Panc1 (cell line): ENCODE measurements at regions not wholly inside any gene's neighbourhood (a gene's known extent, or its start where the extent isn't known, plus 50 kb on each side); places are given as distances from the start of the nearest gene placed in this dataset.

Source experiments
- ATAC-seq: fragments of 200-7000 bp; cut with Tn5 transposase; 2 replicates; pipeline ENCODE4 v1.9.1; 2020; ENCODE audit warnings: mild to moderate bottlenecking, moderate library complexity
- BruUV-seq: library from RNA; stranded (reverse); fragments of 400-500 nt; replicated peaks from 2 replicates; lab custom pipeline; 2021; lab: Mats Ljungman, UMichigan
- CTCF ChIA-PET: fragments of 300-600 bp; sonication (Branson Sonifier 250); formaldehyde crosslinking; loops from one replicate; lab custom pipeline; 2022; ENCODE audit warnings: antibody characterized with exemption; lab: Charles Lee
- POLR2A ChIA-PET: fragments of 300-600 bp; sonication (Branson Sonifier 250); formaldehyde crosslinking; loops from one replicate; lab custom pipeline; 2022; ENCODE audit warnings: antibody characterized with exemption; lab: Charles Lee
- DNase-seq: peaks from one replicate; pipeline ENCODE4 v3.0.0-alpha.2; 2010; ENCODE audit warnings: low read depth, low spot score
- H3K27ac ChIP-seq: 2 replicates; pipeline ENCODE4 v1.5.1; 2011; ENCODE audit warnings: mild to moderate bottlenecking, low read length, inconsistent platforms
- H3K27me3 ChIP-seq: fragments of 200-500 bp; sonication (Bioruptor generic); 2 replicates; pipeline ENCODE4 v1.6.0; 2014; ENCODE audit warnings: low read length, inconsistent platforms; ENCODE audit not compliant: control insufficient read depth, insufficient read depth
- H3K36me3 ChIP-seq: fragments of 200-500 bp; sonication (Bioruptor generic); 2 replicates; pipeline ENCODE4 v1.5.1; 2014; ENCODE audit warnings: inconsistent platforms, mild to moderate bottlenecking, low read length, moderate library complexity; ENCODE audit not compliant: control insufficient read depth, insufficient read depth
- H3K4me1 ChIP-seq: 2 replicates; pipeline ENCODE4 v1.5.1; 2011; ENCODE audit warnings: inconsistent platforms, mild to moderate bottlenecking, low read length, moderate library complexity; ENCODE audit not compliant: control insufficient read depth, insufficient read depth
- H3K4me3 ChIP-seq, 2 experiments: 2 replicates each; pipeline ENCODE4 v1.5.1; 2011 to 2012; ENCODE audit warnings: low read depth in 2 of 2, low read length in 2 of 2, mild to moderate bottlenecking in 2 of 2, inconsistent platforms in 1 of 2, moderate library complexity in 1 of 2
- H3K9me3 ChIP-seq: fragments of 200-500 bp; sonication (Bioruptor generic); 2 replicates; pipeline ENCODE4 v1.5.1; 2014; ENCODE audit warnings: low read depth, mild to moderate bottlenecking, inconsistent platforms, low read length, moderate library complexity; ENCODE audit not compliant: control insufficient read depth, insufficient read depth
- CTCF ChIP-seq: fragments of 450-650 bp; IDR thresholded peaks from 2 replicates; pipeline ENCODE4 v1.5.1; 2017; ENCODE audit warnings: mild to moderate bottlenecking
- POLR2AphosphoS5 ChIP-seq: IDR thresholded peaks from 2 replicates; pipeline ENCODE4 v1.6.1; 2012; ENCODE audit warnings: mild to moderate bottlenecking, low read depth, low read length, moderate library complexity
- REST ChIP-seq, 2 experiments: IDR thresholded peaks; 2 replicates each; pipeline ENCODE4 v1.6.1; 2011 to 2012; ENCODE audit warnings: low read depth in 2 of 2, control low read depth in 1 of 2, low read length in 1 of 2, mild to moderate bottlenecking in 1 of 2, moderate library complexity in 1 of 2; ENCODE audit not compliant: insufficient read depth in 1 of 2
- SIN3A ChIP-seq: IDR thresholded peaks from 2 replicates; pipeline ENCODE4 v1.6.1; 2012; ENCODE audit warnings: low read depth, mild to moderate bottlenecking, low read length, moderate library complexity, borderline replicate concordance; ENCODE audit not compliant: insufficient read depth
- TCF7L2 ChIP-seq: IDR thresholded peaks from 2 replicates; pipeline ENCODE4 v1.6.1; 2011; ENCODE audit warnings: mild to moderate bottlenecking, low read depth, low read length, inconsistent platforms
- in situ Hi-C: cut with HindIII; loops from 2 replicates; pipeline ENCODE4 v1.10.0; 2016; ENCODE audit warnings: low sequenced_read_pairs, low pct_unique_long_range_greater_than_20kb
- intact Hi-C: fragments of 100-400 bp; cut with micrococcal nuclease; formaldehyde crosslinking; loops from one replicate; pipeline ENCODE4 v1.10.0; 2022; ENCODE audit not compliant: unreplicated experiment

DNA sequence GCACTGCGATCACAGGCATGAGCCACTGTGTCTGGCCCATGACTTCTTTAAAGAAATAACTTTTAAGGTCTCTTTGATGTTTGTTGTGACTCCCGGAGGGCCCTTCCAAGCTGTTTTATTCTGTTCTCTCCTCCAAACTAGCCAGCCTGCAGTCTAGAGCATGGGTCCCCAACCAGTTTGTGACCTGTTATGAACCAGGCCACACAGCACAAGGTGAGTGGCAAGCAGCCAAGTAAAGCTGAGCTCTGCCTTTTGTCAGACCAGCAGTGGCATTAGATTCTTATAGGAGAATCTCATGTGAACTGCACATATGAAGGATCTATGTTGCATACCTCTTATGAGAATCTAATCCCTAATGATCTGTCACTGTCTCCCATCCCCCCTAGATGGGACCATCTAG is 223.9 kb upstream of the RGPD4 start:
- TF ChIP-seq REST (IDR thresholded peaks at IDR 0.05; ENCODE audit: insufficient read depth in 1 of 2, low read depth in 2 of 2, low read length in 1 of 2) (no peak), POLR2AphosphoS5 (no peak), TCF7L2 (no peak), SIN3A (no peak), CTCF (no peak)
- intact Hi-C loops, result no loop called here
- ATAC-seq, result no peak
- H3K4me1 ChIP-seq, result no peaks in the 10 kb centered on the region
- no peak overlapping the region for H3K27ac ChIP-seq
- H3K4me3 ChIP-seq, result no peak overlapping the region
- no TSS peak for BruUV-seq
- in situ Hi-C loops, result no loop called here
- no peaks in the 10 kb centered on the region for H3K36me3 ChIP-seq
- POLR2A ChIA-PET, result interaction anchor here (0.6 to 0.7 kb wide), 2 partner anchors 217 to 1437 kb away, joined by 3 to 5 read pairs; no protein-coding TSS in a partner anchor
- H3K27me3 ChIP-seq, result no peaks in the 10 kb centered on the region
- no peak for DNase-seq
- no peaks in the 10 kb centered on the region for H3K9me3 ChIP-seq
- CTCF ChIA-PET, result no interaction called here

GRCh38 chr2:107607054-107607453 is 219.6 kb upstream of the RGPD4 start:
- no TSS peak for BruUV-seq
- Histone ChIP-seq H3K27me3 (no peaks in the 10 kb centered on the region), H3K36me3 (no peaks in the 10 kb centered on the region), H3K4me3 (no peak overlapping the region), H3K27ac (no peak overlapping the region), H3K9me3 (no peaks in the 10 kb centered on the region), H3K4me1 (no peaks in the 10 kb centered on the region)
- ChIA-PET POLR2A (no interaction called here), CTCF (no interaction called here)
- DNase-seq (no peak), ATAC-seq (no peak)
- intact Hi-C loops (no loop called here), in situ Hi-C loops (no loop called here)
- no peak for TF ChIP-seq CTCF
- TF ChIP-seq REST (IDR thresholded peaks at IDR 0.05; ENCODE audit: insufficient read depth in 1 of 2, low read depth in 2 of 2, low read length in 1 of 2), result no peak
- TF ChIP-seq TCF7L2, result no peak
- TF ChIP-seq POLR2AphosphoS5, result no peak
- TF ChIP-seq SIN3A, result no peak
